ENCODE measurements at regions not wholly inside any gene's neighbourhood (a gene's known extent, or its start where the extent isn't known, plus 50 kb on each side); places are given as distances from the start of the nearest gene placed in this dataset.

DNA sequence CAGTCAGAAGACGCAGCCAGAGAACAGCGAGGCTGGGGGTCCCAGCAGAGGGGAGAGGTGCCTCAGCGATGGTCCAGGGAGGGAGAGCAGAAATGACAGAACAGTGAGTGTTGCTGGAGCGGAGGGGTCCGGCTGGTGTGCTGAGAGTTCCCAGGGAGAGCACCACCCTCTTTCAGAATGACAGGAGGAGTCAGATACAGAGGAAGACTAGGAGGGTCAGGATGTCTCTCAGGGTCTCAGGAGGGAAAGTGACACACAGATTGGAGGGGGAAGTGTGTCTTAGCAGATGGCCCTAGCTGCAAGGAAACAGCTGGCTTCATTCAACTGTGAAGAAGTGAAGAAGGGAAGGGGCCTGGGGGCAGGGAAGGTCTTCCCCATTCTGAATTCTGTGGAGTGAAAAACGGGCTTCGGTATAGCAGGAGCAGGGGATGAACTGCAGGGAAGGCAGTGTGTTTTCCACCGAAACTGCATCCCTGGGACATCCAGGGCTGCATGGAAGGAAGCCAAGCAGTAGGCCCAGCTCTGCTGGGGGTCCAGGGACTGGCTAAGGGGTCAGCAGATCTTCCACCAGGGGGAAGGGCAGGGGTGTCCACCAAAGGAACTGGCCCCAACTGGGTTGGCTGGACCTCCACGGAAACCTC is 90.0 kb upstream of the OTOS start:
- H3K9me3 ChIP-seq: no peaks in the 10 kb centered on the region
- DNase-seq: no peak
- ATAC-seq: no peak
- intact Hi-C loops (cut with DNase I): no loop called here
- H3K36me3 ChIP-seq: no peaks in the 10 kb centered on the region
- TF ChIP-seq CTCF (IDR thresholded peaks at IDR 0.05): no peak
- H3K4me1 ChIP-seq: peaks cover 11% of the 10 kb centered on the region
- H3K27ac ChIP-seq: no peak overlapping the region
- H3K27me3 ChIP-seq (ENCODE audit: low read depth): peaks cover 3% of the 10 kb centered on the region
- no peak overlapping the region for H3K4me3 ChIP-seq

DNA sequence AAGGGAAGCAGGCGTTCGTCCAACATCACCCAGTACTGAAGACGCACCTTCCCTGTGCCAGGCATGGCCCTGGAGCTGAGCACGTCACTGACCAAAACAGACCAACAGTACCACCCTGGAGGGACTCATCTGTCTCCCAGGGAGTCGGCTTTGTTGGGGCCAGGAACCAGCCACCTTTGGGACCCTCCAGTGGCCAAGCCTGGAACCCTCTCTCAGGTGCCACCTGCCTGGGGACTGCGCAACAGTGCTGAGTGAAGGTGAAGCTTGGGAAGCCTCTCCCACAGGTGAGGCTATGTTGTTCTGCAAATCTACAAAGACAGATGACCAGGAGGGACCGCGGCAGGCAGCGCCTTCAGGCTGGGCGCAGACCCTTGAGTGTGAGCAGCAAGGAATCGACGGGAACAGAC is 91.4 kb upstream of the OTOS start:
- intact Hi-C loops (cut with DNase I): no loop called here
- ATAC-seq (no peak), DNase-seq (peak; percentile 30)
- H3K4me1 ChIP-seq: peaks cover 16% of the 10 kb centered on the region
- peaks cover 2% of the 10 kb centered on the region for H3K27me3 ChIP-seq (ENCODE audit: low read depth)
- no peak for TF ChIP-seq CTCF (IDR thresholded peaks at IDR 0.05)
- no peak overlapping the region for H3K4me3 ChIP-seq
- no peaks in the 10 kb centered on the region for H3K9me3 ChIP-seq
- no peak overlapping the region for H3K27ac ChIP-seq
- H3K36me3 ChIP-seq: no peaks in the 10 kb centered on the region

DNA sequence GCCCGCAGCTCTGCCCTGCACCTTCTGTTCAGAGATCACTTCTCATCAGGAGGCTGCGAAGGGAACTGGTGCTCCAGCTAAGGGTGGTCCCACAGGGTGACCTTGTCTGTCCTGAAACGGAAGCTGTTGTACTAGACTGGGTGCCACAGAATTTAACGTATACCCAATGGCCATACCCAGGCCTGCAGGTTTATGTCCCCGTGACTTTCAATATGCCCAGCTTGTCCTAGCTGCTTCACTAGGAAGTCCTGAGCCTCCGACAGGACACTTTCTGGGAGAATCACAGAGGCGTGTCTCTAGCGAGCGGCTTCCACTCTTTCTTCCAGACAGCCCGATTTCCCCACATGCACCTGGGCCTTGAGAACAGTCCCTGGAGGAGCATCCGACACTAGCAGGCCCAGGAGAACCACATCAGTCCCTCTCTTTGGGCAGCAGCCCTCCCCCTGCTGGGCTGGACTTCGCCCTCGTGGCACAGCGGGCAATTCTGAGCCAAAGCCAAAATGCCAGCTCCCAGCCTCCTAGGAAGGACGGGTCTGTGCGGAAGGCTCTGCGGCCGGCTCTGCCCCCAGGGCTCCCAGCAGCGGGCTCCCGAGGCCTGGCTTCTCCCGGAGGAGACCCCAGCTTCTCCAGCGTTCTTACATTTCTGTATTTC is 91.9 kb upstream of the OTOS start:
- DNase-seq (no peak), ATAC-seq (no peak)
- peaks cover 20% of the 10 kb centered on the region for H3K4me1 ChIP-seq
- H3K27ac ChIP-seq: no peak overlapping the region
- no peaks in the 10 kb centered on the region for H3K36me3 ChIP-seq
- H3K27me3 ChIP-seq (ENCODE audit: low read depth): no peaks in the 10 kb centered on the region
- intact Hi-C loops (cut with DNase I): no loop called here
- TF ChIP-seq CTCF (IDR thresholded peaks at IDR 0.05): no peak
- H3K9me3 ChIP-seq: no peaks in the 10 kb centered on the region
- H3K4me3 ChIP-seq: no peak overlapping the region

- H3K27me3 ChIP-seq (ENCODE audit: low read depth): no peaks in the 10 kb centered on the region
- no peak overlapping the region for H3K27ac ChIP-seq
- peak; percentile 91 to 93 for ATAC-seq
- H3K9me3 ChIP-seq: no peaks in the 10 kb centered on the region
- intact Hi-C loops (cut with DNase I): no loop called here
- no peaks in the 10 kb centered on the region for H3K36me3 ChIP-seq
- peak overlapping the region; percentile 46 for H3K4me3 ChIP-seq
- peaks cover 20% of the 10 kb centered on the region for H3K4me1 ChIP-seq
- TF ChIP-seq CTCF (IDR thresholded peaks at IDR 0.05): peak; percentile 89
- peak; percentile 91 for DNase-seq
These were observed 92.8 kb upstream of the OTOS start for GRCh38 chr2:240232961-240233884.

GRCh38 chr2:240233885-240234502 is 93.5 kb upstream of the OTOS start:
- Histone ChIP-seq H3K4me3 (peak overlapping the region; percentile 8), H3K36me3 (no peaks in the 10 kb centered on the region), H3K9me3 (no peaks in the 10 kb centered on the region), H3K4me1 (peaks cover 20% of the 10 kb centered on the region), H3K27ac (no peak overlapping the region), H3K27me3 (ENCODE audit: low read depth) (no peaks in the 10 kb centered on the region)
- ATAC-seq: peak in 1 of 2 donors; percentile 0
- DNase-seq: peak; percentile 57
- intact Hi-C loops (cut with DNase I): no loop called here
- no peak for TF ChIP-seq CTCF (IDR thresholded peaks at IDR 0.05)

All from lower lobe of right lung (tissue), 2 donors.